ENCODE measurements at regions not wholly inside any gene's neighbourhood (a gene's known extent, or its start where the extent isn't known, plus 50 kb on each side); places are given as distances from the start of the nearest gene placed in this dataset.

DNA sequence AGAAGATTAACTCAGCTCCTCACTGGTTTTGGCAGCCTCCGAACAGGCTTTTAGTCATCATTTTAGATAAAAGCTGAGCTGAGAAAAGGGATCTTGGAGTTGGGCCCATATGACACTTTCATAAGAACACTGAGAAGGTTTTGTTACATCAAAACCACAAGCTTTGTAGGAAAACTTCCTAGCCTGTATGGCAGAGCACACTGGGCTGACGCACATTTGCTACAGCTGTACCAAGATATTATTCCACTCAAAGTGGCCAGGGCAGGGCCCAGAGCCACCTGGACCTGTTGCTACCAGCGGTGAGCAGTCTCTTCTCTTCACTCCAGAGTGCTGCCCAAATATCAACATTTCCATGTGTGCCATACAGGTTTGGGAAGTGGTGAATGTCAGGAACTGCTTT, 160.5 kb upstream of the CCDC54 start:
- TF ChIP-seq CTCF (IDR thresholded peaks at IDR 0.05) (no peak), POLR2A (IDR thresholded peaks at IDR 0.05) (no peak)

Measured in uterus (tissue), 2 donors.